SK-N-SH treated with all-trans-retinoic acid at 6 μM for 48 hours (cell line): ENCODE measurements at regions not wholly inside any gene's neighbourhood (a gene's known extent, or its start where the extent isn't known, plus 50 kb on each side); places are given as distances from the start of the nearest gene placed in this dataset.

Source experiments
- ATAC-seq: fragments of 200-7000 bp; cut with Tn5 transposase; 3 replicates; pipeline ENCODE4 v1.9.1; 2020; ENCODE audit warnings: mild to moderate bottlenecking, moderate library complexity
- ARNTL ChIP-seq: fragments of 450-650 bp; formaldehyde crosslinking; IDR thresholded peaks from 2 replicates; pipeline ENCODE4 v1.5.0; 2020; ENCODE audit warnings: low read depth, mild to moderate bottlenecking, moderate library complexity, borderline replicate concordance
- BACH2 ChIP-seq: fragments of 250-450 bp; sonication (Bioruptor Pico); IDR thresholded peaks from 2 replicates; pipeline ENCODE4 v1.9.0; 2021; ENCODE audit warnings: mild to moderate bottlenecking, borderline replicate concordance
- CREB5 ChIP-seq: fragments of 250-450 bp; sonication (Bioruptor Pico); IDR thresholded peaks from 2 replicates; pipeline ENCODE4 v1.5.1; 2020; ENCODE audit warnings: low read depth, mild to moderate bottlenecking, moderate library complexity
- CSDC2 ChIP-seq: fragments of 250-450 bp; sonication (Bioruptor Pico); IDR thresholded peaks from 2 replicates; pipeline ENCODE4 v1.5.0; 2020; ENCODE audit warnings: mild to moderate bottlenecking, moderate library complexity
- CSRNP3 ChIP-seq: fragments of 250-450 bp; sonication (Bioruptor Pico); IDR thresholded peaks from 2 replicates; pipeline ENCODE4 v1.5.1; 2021; ENCODE audit warnings: mild to moderate bottlenecking, moderate library complexity
- ESRRG ChIP-seq: fragments of 250-450 bp; sonication (Bioruptor Pico); IDR thresholded peaks from 2 replicates; pipeline ENCODE4 v1.6.1; 2021; ENCODE audit warnings: mild to moderate bottlenecking
- GLIS3 ChIP-seq: fragments of 250-450 bp; sonication (Bioruptor Pico); IDR thresholded peaks from 2 replicates; pipeline ENCODE4 v1.5.0; 2020; ENCODE audit warnings: mild to moderate bottlenecking, moderate library complexity
- ISL1 ChIP-seq: fragments of 250-450 bp; sonication (Bioruptor Pico); IDR thresholded peaks from 2 replicates; pipeline ENCODE4 v2.1.2; 2022; ENCODE audit warnings: mild to moderate bottlenecking, moderate library complexity
- OSR1 ChIP-seq: fragments of 250-450 bp; sonication (Bioruptor Pico); IDR thresholded peaks from 2 replicates; pipeline ENCODE4 v1.8.0; 2022; ENCODE audit warnings: moderate library complexity, mild to moderate bottlenecking, inconsistent platforms
- PATZ1 ChIP-seq: fragments of 250-450 bp; sonication (Bioruptor Pico); IDR thresholded peaks from 2 replicates; pipeline ENCODE4 v1.8.0; 2020; ENCODE audit warnings: mild to moderate bottlenecking, moderate library complexity, borderline replicate concordance
- POU6F1 ChIP-seq: fragments of 250-450 bp; sonication (Bioruptor Pico); IDR thresholded peaks from 2 replicates; pipeline ENCODE4 v1.8.0; 2021; ENCODE audit warnings: low read depth, mild to moderate bottlenecking, moderate library complexity, borderline replicate concordance
- PPARA ChIP-seq: fragments of 250-450 bp; sonication (Bioruptor Pico); IDR thresholded peaks from 2 replicates; pipeline ENCODE4 v1.5.0; 2020; ENCODE audit warnings: mild to moderate bottlenecking, borderline replicate concordance
- RARB ChIP-seq: fragments of 250-450 bp; sonication (Bioruptor Pico); IDR thresholded peaks from 2 replicates; pipeline ENCODE4 v1.8.0; 2021; ENCODE audit warnings: mild to moderate bottlenecking, moderate library complexity
- SNAI2 ChIP-seq: fragments of 250-450 bp; sonication (Bioruptor Pico); IDR thresholded peaks from 2 replicates; pipeline ENCODE4 v1.5.0; 2020; ENCODE audit warnings: mild to moderate bottlenecking, moderate library complexity
- TCF4 ChIP-seq: fragments of 250-450 bp; sonication (Bioruptor Pico); IDR thresholded peaks from 2 replicates; pipeline ENCODE4 v1.8.0; 2021; ENCODE audit warnings: mild to moderate bottlenecking, moderate library complexity, borderline replicate concordance
- TOX ChIP-seq: fragments of 250-450 bp; sonication (Bioruptor Pico); IDR thresholded peaks from 2 replicates; pipeline ENCODE4 v1.8.0; 2021; ENCODE audit warnings: mild to moderate bottlenecking, moderate library complexity, borderline replicate concordance
- TSHZ2 ChIP-seq: fragments of 250-450 bp; sonication (Bioruptor Pico); IDR thresholded peaks from 2 replicates; pipeline ENCODE4 v1.5.0; 2020; ENCODE audit warnings: mild to moderate bottlenecking, moderate library complexity
- ZC3H10 ChIP-seq: fragments of 250-450 bp; sonication (Bioruptor Pico); IDR thresholded peaks from 2 replicates; pipeline ENCODE4 v1.5.1; 2021; ENCODE audit warnings: mild to moderate bottlenecking, moderate library complexity
- ZFP3 ChIP-seq: fragments of 250-450 bp; sonication (Bioruptor Pico); IDR thresholded peaks from 2 replicates; pipeline ENCODE4 v1.5.0; 2020; ENCODE audit warnings: mild to moderate bottlenecking, moderate library complexity
- ZFP30 ChIP-seq: fragments of 450-650 bp; formaldehyde crosslinking; IDR thresholded peaks from 2 replicates; pipeline ENCODE4 v1.5.0; 2022; ENCODE audit warnings: mild to moderate bottlenecking, moderate library complexity
- ZNF565 ChIP-seq: fragments of 450-650 bp; formaldehyde crosslinking; conservative IDR thresholded peaks from 2 replicates; pipeline ENCODE4 v1.5.0; 2020; ENCODE audit warnings: low read depth, mild to moderate bottlenecking, moderate library complexity
- ZNF70 ChIP-seq: fragments of 450-650 bp; formaldehyde crosslinking; IDR thresholded peaks from 2 replicates; pipeline ENCODE4 v1.5.0; 2020; ENCODE audit warnings: mild to moderate bottlenecking, moderate library complexity
- ZNF8 ChIP-seq: fragments of 450-650 bp; formaldehyde crosslinking; IDR thresholded peaks from 2 replicates; pipeline ENCODE4 v1.5.0; 2020; ENCODE audit warnings: mild to moderate bottlenecking, moderate library complexity

GRCh38 chr12:46560874-46561273 is 188.3 kb upstream of the SLC38A2 start:
- ATAC-seq: no peak
- TF ChIP-seq ZFP3 (CRISPR knock-in tag) (no peak), ISL1 (CRISPR knock-in tag) (no peak), CSDC2 (CRISPR knock-in tag) (no peak), OSR1 (CRISPR knock-in tag) (no peak), ZNF70 (CRISPR knock-in tag) (no peak), TSHZ2 (CRISPR knock-in tag) (no peak), CSRNP3 (CRISPR knock-in tag) (no peak), BACH2 (CRISPR knock-in tag) (no peak), ZFP30 (CRISPR knock-in tag) (no peak)

GRCh38 chr12:46560089-46560488 is 187.5 kb upstream of the SLC38A2 start:
- TF ChIP-seq POU6F1 (CRISPR knock-in tag): no peak
- TF ChIP-seq ZNF70 (CRISPR knock-in tag): no peak
- no peak for TF ChIP-seq TOX (CRISPR knock-in tag)
- TF ChIP-seq CREB5 (CRISPR knock-in tag): no peak
- TF ChIP-seq SNAI2 (CRISPR knock-in tag): no peak
- no peak for TF ChIP-seq RARB (CRISPR knock-in tag)
- no peak for ATAC-seq

GRCh38 chr12:46559311-46559710 is 186.7 kb upstream of the SLC38A2 start:
- ATAC-seq: no peak
- TF ChIP-seq ZFP3 (CRISPR knock-in tag): no peak
- no peak for TF ChIP-seq TCF4 (CRISPR knock-in tag)
- TF ChIP-seq RARB (CRISPR knock-in tag): no peak
- TF ChIP-seq CSDC2 (CRISPR knock-in tag): no peak
- no peak for TF ChIP-seq ZC3H10 (CRISPR knock-in tag)
- no peak for TF ChIP-seq ESRRG
- TF ChIP-seq GLIS3: no peak
- TF ChIP-seq SNAI2 (CRISPR knock-in tag): no peak
- TF ChIP-seq ZNF565: no peak
- TF ChIP-seq ARNTL (CRISPR knock-in tag): no peak
- TF ChIP-seq, all 23 proteins: peak for 0

- no peak for ATAC-seq
- no peak for TF ChIP-seq TOX (CRISPR knock-in tag)
- no peak for TF ChIP-seq SNAI2 (CRISPR knock-in tag)
- TF ChIP-seq PATZ1 (CRISPR knock-in tag): no peak
- TF ChIP-seq ZFP3 (CRISPR knock-in tag): no peak
- TF ChIP-seq ZNF70 (CRISPR knock-in tag): no peak
- TF ChIP-seq ESRRG: no peak
- TF ChIP-seq ZNF565: no peak
- TF ChIP-seq OSR1 (CRISPR knock-in tag): no peak
- TF ChIP-seq POU6F1 (CRISPR knock-in tag): no peak
- no peak for TF ChIP-seq CSRNP3 (CRISPR knock-in tag)
- no peak for TF ChIP-seq TCF4 (CRISPR knock-in tag)
- TF ChIP-seq ZC3H10 (CRISPR knock-in tag): no peak
- no peak for TF ChIP-seq ZNF8 (CRISPR knock-in tag)
- no peak for TF ChIP-seq PPARA (CRISPR knock-in tag)
- no peak for TF ChIP-seq BACH2 (CRISPR knock-in tag)
- no peak for TF ChIP-seq ARNTL (CRISPR knock-in tag)
- TF ChIP-seq ZFP30 (CRISPR knock-in tag): no peak
These were observed 186.1 kb upstream of the SLC38A2 start for GRCh38 chr12:46558677-46559076.
